CD14-positive monocyte (primary cell): ENCODE measurements at regions not wholly inside any gene's neighbourhood (a gene's known extent, or its start where the extent isn't known, plus 50 kb on each side); places are given as distances from the start of the nearest gene placed in this dataset.

ENCODE experiments used
- DNase-seq, 3 donors: peaks; one replicate each; pipeline ENCODE4 v3.0.0-alpha.2; 2011 to 2022
- H2AFZ ChIP-seq: 2 replicates; pipeline ENCODE4 v1.6.0; 2012; ENCODE audit warnings: mild to moderate bottlenecking, low read depth, low read length, inconsistent platforms; ENCODE audit not compliant: insufficient read depth, poor library complexity, severe bottlenecking
- H3K27ac ChIP-seq, 2 donors: 1 replicate in 1 of 2; 2 replicates in 1 of 2; pipeline ENCODE4 v1.5.1; 2012 to 2013; ENCODE audit warnings: low read length in 2 of 2, control low read depth in 1 of 2, inconsistent platforms in 1 of 2, low read depth in 1 of 2, mild to moderate bottlenecking in 1 of 2
- H3K27me3 ChIP-seq, 2 donors: one replicate each; pipeline versions ENCODE4 v1.6.0 to v1.6.1; 2011 to 2013; ENCODE audit warnings: low read length in 2 of 2; ENCODE audit not compliant: control insufficient read depth in 2 of 2, insufficient read depth in 2 of 2
- H3K36me3 ChIP-seq, 2 donors: replicated peaks in 1 of 2; 1 replicate in 1 of 2; 2 replicates in 1 of 2; pipeline versions ENCODE4 v1.5.1 to v1.6.1; 2012 to 2013; ENCODE audit warnings: low read length in 2 of 2, control low read depth in 1 of 2, inconsistent platforms in 1 of 2, mild to moderate bottlenecking in 1 of 2; ENCODE audit not compliant: insufficient read depth in 2 of 2, control insufficient read depth in 1 of 2
- H3K4me1 ChIP-seq, 2 donors: 1 replicate in 1 of 2; 2 replicates in 1 of 2; pipeline versions ENCODE4 v1.5.1 to v1.6.1; 2012 to 2013; ENCODE audit warnings: low read length in 2 of 2, control low read depth in 1 of 2, inconsistent platforms in 1 of 2, mild to moderate bottlenecking in 1 of 2, moderate library complexity in 1 of 2; ENCODE audit not compliant: insufficient read depth in 2 of 2, control insufficient read depth in 1 of 2
- H3K4me2 ChIP-seq: replicated peaks from 2 replicates; pipeline ENCODE3; 2012; ENCODE audit warnings: low read length, moderate library complexity, mild to moderate bottlenecking; ENCODE audit not compliant: poor library complexity, severe bottlenecking; ENCODE audit errors: extremely low read depth
- H3K4me3 ChIP-seq, 3 experiments: fragments of 200-600 bp in 1 of 3; sonication (generic) in 1 of 3; replicated peaks in 1 of 3; 1 replicate in 2 of 3; 2 replicates in 1 of 3; pipeline ENCODE4 v1.5.1; 2011 to 2013; ENCODE audit warnings: low read length in 3 of 3, mild to moderate bottlenecking in 3 of 3, control low read depth in 2 of 3, low read depth in 2 of 3, inconsistent platforms in 1 of 3, moderate library complexity in 1 of 3
- H3K79me2 ChIP-seq: 2 replicates; pipeline ENCODE4 v1.6.0; 2012; ENCODE audit warnings: mild to moderate bottlenecking, control low read depth, inconsistent platforms, low read length, moderate library complexity; ENCODE audit not compliant: insufficient read depth
- H3K9ac ChIP-seq: 2 replicates; pipeline ENCODE4 v1.6.0; 2017; ENCODE audit warnings: low read length, mild to moderate bottlenecking; ENCODE audit not compliant: insufficient read depth, poor library complexity, severe bottlenecking
- H3K9me3 ChIP-seq, 2 donors: replicated peaks in 1 of 2; 1 replicate in 1 of 2; 2 replicates in 1 of 2; pipeline versions ENCODE4 v1.5.1 to v1.6.1; 2012 to 2013; ENCODE audit warnings: low read length in 2 of 2, control low read depth in 1 of 2; ENCODE audit not compliant: control insufficient read depth in 1 of 2, insufficient read depth in 1 of 2
- H4K20me1 ChIP-seq: 2 replicates; pipeline ENCODE4 v1.6.0; 2012; ENCODE audit warnings: mild to moderate bottlenecking, low read length, control low read depth, moderate library complexity; ENCODE audit not compliant: insufficient read depth
- H3K27ac Mint-ChIP-seq, 7 donors: one replicate each; pipeline ENCODE4 v1.8.0; 2020; ENCODE audit warnings: mild to moderate bottlenecking in 7 of 7, mixed read lengths in 7 of 7, moderate library complexity in 6 of 7, inconsistent platforms in 2 of 7
- H3K27me3 Mint-ChIP-seq, 3 donors: one replicate each; pipeline ENCODE4 v1.8.0; 2021 to 2022; ENCODE audit warnings: low read depth in 3 of 3, mild to moderate bottlenecking in 3 of 3, mixed read lengths in 3 of 3, moderate library complexity in 3 of 3, inconsistent platforms in 1 of 3
- H3K36me3 Mint-ChIP-seq, 2 donors: one replicate each; pipeline ENCODE4 v1.8.0; 2020; ENCODE audit warnings: mixed read lengths in 2 of 2, inconsistent platforms in 1 of 2, mild to moderate bottlenecking in 1 of 2
- H3K4me1 Mint-ChIP-seq: one replicate; pipeline ENCODE4 v1.8.0; 2020; ENCODE audit warnings: mild to moderate bottlenecking, mixed read lengths
- H3K4me3 Mint-ChIP-seq, 2 donors: one replicate each; pipeline ENCODE4 v1.8.0; 2020; ENCODE audit warnings: mild to moderate bottlenecking in 2 of 2, mixed read lengths in 2 of 2, moderate library complexity in 1 of 2
- H3K9me3 Mint-ChIP-seq, 7 donors: one replicate each; pipeline ENCODE4 v1.8.0; 2020 to 2022; ENCODE audit warnings: mixed read lengths in 7 of 7, mild to moderate bottlenecking in 6 of 7, moderate library complexity in 6 of 7, inconsistent platforms in 2 of 7
- CTCF ChIP-seq: fragments of 200-600 bp; IDR thresholded peaks from one replicate; pipeline ENCODE4 v1.8.0; 2022; ENCODE audit warnings: antibody characterized with exemption, mild to moderate bottlenecking
- WGBS: methylation state at CpG from one replicate; pipeline ENCODE4 v1.1.5; 2013; ENCODE audit warnings: missing lambda C conversion rate; ENCODE audit not compliant: insufficient coverage; 5-methylcytosine and 5-hydroxymethylcytosine counted together
- intact Hi-C, 2 donors: fragments of 100-400 bp; cut with micrococcal nuclease; formaldehyde crosslinking; loops; one replicate each; pipeline versions ENCODE4 v1.15.0 to v1.15.1; 2023

GRCh38 chr5:121292664-121293063, 559.0 kb upstream of the FTMT start:
- WGBS, result no CpG with 5 or more reads among the region's 2 CpGs
- Histone ChIP-seq H3K9ac (no peak overlapping the region), H3K4me3 (no peak overlapping the region), H4K20me1 (no peaks in the 10 kb centered on the region), H3K4me1 (no peaks in the 10 kb centered on the region), H3K27ac (no peak overlapping the region), H2AFZ (no peak overlapping the region), H3K4me2 (no peak overlapping the region), H3K27me3 (no peaks in the 10 kb centered on the region), H3K36me3 (no peaks in the 10 kb centered on the region), H3K9me3 (no peaks in the 10 kb centered on the region), H3K79me2 (no peaks in the 10 kb centered on the region)
- peaks cover 0 to 1% (median 0%) of the 10 kb centered on the region in 3 donors for H3K27me3 Mint-ChIP-seq
- H3K36me3 Mint-ChIP-seq, result no peaks in the 10 kb centered on the region
- H3K4me3 Mint-ChIP-seq, result no peak overlapping the region
- H3K27ac Mint-ChIP-seq, result no peak overlapping the region
- no peak for DNase-seq
- H3K9me3 Mint-ChIP-seq, result peaks cover 0 to 4% (median 2%) of the 10 kb centered on the region in 7 donors
- intact Hi-C loops, result no loop called here
- TF ChIP-seq CTCF, result no peak
- peaks cover 2% of the 10 kb centered on the region for H3K4me1 Mint-ChIP-seq

GRCh38 chr5:121296356-121296755, 555.3 kb upstream of the FTMT start:
- no peak overlapping the region for H3K4me3 ChIP-seq
- H3K4me1 ChIP-seq, result no peaks in the 10 kb centered on the region
- H3K27ac Mint-ChIP-seq, result no peak overlapping the region
- peaks cover 2% of the 10 kb centered on the region for H3K4me1 Mint-ChIP-seq
- no peak overlapping the region for H3K9ac ChIP-seq
- H3K36me3 ChIP-seq, result no peaks in the 10 kb centered on the region
- peaks cover 0 to 3% (median 0%) of the 10 kb centered on the region in 7 donors for H3K9me3 Mint-ChIP-seq
- no peak for DNase-seq
- H3K4me3 Mint-ChIP-seq, result no peak overlapping the region
- no peaks in the 10 kb centered on the region for H3K9me3 ChIP-seq
- H3K36me3 Mint-ChIP-seq, result no peaks in the 10 kb centered on the region
- intact Hi-C loops, result no loop called here
- no CpG with 5 or more reads among the region's 2 CpGs for WGBS
- peaks cover 0 to 1% (median 0%) of the 10 kb centered on the region in 3 donors for H3K27me3 Mint-ChIP-seq
- no peaks in the 10 kb centered on the region for H3K27me3 ChIP-seq
- no peak overlapping the region for H2AFZ ChIP-seq
- H3K79me2 ChIP-seq, result no peaks in the 10 kb centered on the region
- no peak for TF ChIP-seq CTCF
- no peak overlapping the region for H3K4me2 ChIP-seq
- no peaks in the 10 kb centered on the region for H4K20me1 ChIP-seq
- no peak overlapping the region for H3K27ac ChIP-seq
